ENCODE measurements at regions not wholly inside any gene's neighbourhood (a gene's known extent, or its start where the extent isn't known, plus 50 kb on each side); places are given as distances from the start of the nearest gene placed in this dataset.

DNA sequence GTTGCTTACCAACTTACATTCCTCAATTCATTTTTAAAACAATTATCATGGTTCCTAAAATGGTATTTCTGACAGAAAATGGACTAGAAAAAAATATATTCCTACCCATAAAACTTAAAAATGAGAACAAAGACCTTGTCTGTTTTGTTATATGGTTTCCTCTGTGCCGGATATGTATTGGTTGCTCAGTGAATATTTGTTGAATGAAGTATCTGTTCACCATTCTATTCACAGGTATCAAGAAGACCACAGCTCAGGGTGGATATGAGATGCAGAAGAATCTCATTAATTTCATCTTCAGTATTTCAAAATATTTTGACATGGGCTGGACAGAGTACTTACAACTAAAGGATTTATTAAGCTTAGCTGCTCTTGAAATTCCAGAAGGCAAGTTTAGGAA is 58.1 kb downstream of the TUSC7 start:
- H3K4me3 ChIP-seq: no peak overlapping the region
- Mint-ChIP-seq H3K27me3 (ENCODE audit: insufficient read depth, low read depth, poor library complexity) (no peaks in the 10 kb centered on the region), H3K9me3 (no peaks in the 10 kb centered on the region), H3K36me3 (ENCODE audit: low read depth) (no peaks in the 10 kb centered on the region), H3K4me1 (peaks cover 13% of the 10 kb centered on the region; the same call in 2 of the 3 replicates), H3K4me3 (no peak overlapping the region), H3K27ac (no peak overlapping the region)
- H3F3A ChIP-seq (replicated peaks; ENCODE audit: low read depth): no peaks in the 10 kb centered on the region
- no peak for TF ChIP-seq NANOG (IDR thresholded peaks at IDR 0.05; ENCODE audit: borderline replicate concordance)
- TF ChIP-seq POLR2AphosphoS5 (IDR thresholded peaks at IDR 0.05; ENCODE audit: low read depth): no peak
- TF ChIP-seq REST (IDR thresholded peaks at IDR 0.05; ENCODE audit: unreplicated experiment): no peak
- TF ChIP-seq JUNB (IDR thresholded peaks at IDR 0.05; ENCODE audit: unreplicated experiment): no peak
- no peak for TF ChIP-seq STAT1 (IDR thresholded peaks at IDR 0.05; ENCODE audit: unreplicated experiment)
- TF ChIP-seq CREB1 (CRISPR knock-in tag; IDR thresholded peaks at IDR 0.05; ENCODE audit: low read depth): no peak
- no peak for TF ChIP-seq ETS1 (IDR thresholded peaks at IDR 0.05)
- TF ChIP-seq ZNF331 (CRISPR knock-in tag; IDR thresholded peaks at IDR 0.05; ENCODE audit: low read depth): no peak
- no peak for TF ChIP-seq ZNF114 (CRISPR knock-in tag; IDR thresholded peaks at IDR 0.05)
- no peak overlapping the region for H2AFZ ChIP-seq
- H3K27me3 ChIP-seq (ENCODE audit: insufficient read depth): no peaks in the 10 kb centered on the region
- no peak for DNase-seq (ENCODE audit: low spot score)
- H3K4me2 ChIP-seq: no peak overlapping the region
- no peaks in the 10 kb centered on the region for H3K36me3 ChIP-seq (ENCODE audit: insufficient read depth)
- H3K4me1 ChIP-seq (ENCODE audit: insufficient read depth): no peaks in the 10 kb centered on the region; the same call in 1 of the 2 replicates
- no peaks in the 10 kb centered on the region for H3K9me2 ChIP-seq (ENCODE audit: insufficient read depth)
- ATAC-seq: no peak
- no peak overlapping the region for H3K27ac ChIP-seq (ENCODE audit: low read depth)
- H3K79me2 ChIP-seq (replicated peaks; ENCODE audit: insufficient read depth): no peaks in the 10 kb centered on the region
- H4K20me1 ChIP-seq (replicated peaks; ENCODE audit: insufficient read depth): no peaks in the 10 kb centered on the region

DNA sequence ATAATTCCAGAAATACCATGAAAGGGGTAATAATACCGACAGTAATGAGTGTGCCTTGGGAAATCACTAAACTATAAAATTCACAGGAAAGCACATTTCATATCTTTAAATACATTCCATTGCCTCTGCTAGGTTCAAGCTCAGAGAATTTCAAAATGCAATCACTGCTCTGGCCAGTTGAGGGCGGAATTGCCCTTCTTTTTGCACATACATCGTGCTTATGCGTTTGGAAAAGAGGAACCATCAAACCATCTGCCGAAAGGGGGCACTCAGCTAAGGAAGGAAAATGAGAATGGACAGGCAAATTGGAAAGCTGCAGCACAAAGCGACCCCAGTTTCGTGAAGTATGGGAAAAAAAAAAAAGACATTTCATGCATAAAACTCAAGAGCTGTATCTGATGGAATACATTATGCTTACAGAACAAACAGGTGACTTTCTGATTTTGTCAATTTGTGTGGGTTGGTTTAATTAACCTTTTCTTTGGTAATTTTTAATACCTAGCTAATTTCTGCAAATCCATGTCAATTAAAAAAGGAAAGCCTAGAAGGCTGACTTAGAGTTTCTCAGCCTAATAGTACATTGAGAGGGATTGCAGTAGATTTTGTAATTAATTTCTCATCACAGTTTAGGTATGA is 61.4 kb downstream of the TUSC7 start:
- Histone ChIP-seq H3F3A (replicated peaks; ENCODE audit: low read depth) (no peaks in the 10 kb centered on the region), H3K9me2 (ENCODE audit: insufficient read depth) (no peaks in the 10 kb centered on the region), H2AFZ (no peak overlapping the region), H3K27ac (ENCODE audit: low read depth) (no peak overlapping the region), H3K36me3 (ENCODE audit: insufficient read depth) (no peaks in the 10 kb centered on the region), H3K79me2 (replicated peaks; ENCODE audit: insufficient read depth) (no peaks in the 10 kb centered on the region), H4K20me1 (replicated peaks; ENCODE audit: insufficient read depth) (no peaks in the 10 kb centered on the region), H3K4me3 (no peak overlapping the region), H3K4me1 (ENCODE audit: insufficient read depth) (no peaks in the 10 kb centered on the region; the same call in 1 of the 2 replicates), H3K27me3 (ENCODE audit: insufficient read depth) (no peaks in the 10 kb centered on the region), H3K4me2 (no peak overlapping the region)
- Mint-ChIP-seq H3K36me3 (ENCODE audit: low read depth) (no peaks in the 10 kb centered on the region), H3K27ac (peak overlapping the region; percentile 21; the same call in 1 of the 2 replicates), H3K4me1 (peaks cover 13% of the 10 kb centered on the region; the same call in 2 of the 3 replicates), H3K9me3 (no peaks in the 10 kb centered on the region), H3K27me3 (ENCODE audit: insufficient read depth, low read depth, poor library complexity) (no peaks in the 10 kb centered on the region), H3K4me3 (no peak overlapping the region)
- DNase-seq (ENCODE audit: low spot score): peak; percentile 94
- peak; percentile 89 for ATAC-seq
- TF ChIP-seq, protein P1, sequence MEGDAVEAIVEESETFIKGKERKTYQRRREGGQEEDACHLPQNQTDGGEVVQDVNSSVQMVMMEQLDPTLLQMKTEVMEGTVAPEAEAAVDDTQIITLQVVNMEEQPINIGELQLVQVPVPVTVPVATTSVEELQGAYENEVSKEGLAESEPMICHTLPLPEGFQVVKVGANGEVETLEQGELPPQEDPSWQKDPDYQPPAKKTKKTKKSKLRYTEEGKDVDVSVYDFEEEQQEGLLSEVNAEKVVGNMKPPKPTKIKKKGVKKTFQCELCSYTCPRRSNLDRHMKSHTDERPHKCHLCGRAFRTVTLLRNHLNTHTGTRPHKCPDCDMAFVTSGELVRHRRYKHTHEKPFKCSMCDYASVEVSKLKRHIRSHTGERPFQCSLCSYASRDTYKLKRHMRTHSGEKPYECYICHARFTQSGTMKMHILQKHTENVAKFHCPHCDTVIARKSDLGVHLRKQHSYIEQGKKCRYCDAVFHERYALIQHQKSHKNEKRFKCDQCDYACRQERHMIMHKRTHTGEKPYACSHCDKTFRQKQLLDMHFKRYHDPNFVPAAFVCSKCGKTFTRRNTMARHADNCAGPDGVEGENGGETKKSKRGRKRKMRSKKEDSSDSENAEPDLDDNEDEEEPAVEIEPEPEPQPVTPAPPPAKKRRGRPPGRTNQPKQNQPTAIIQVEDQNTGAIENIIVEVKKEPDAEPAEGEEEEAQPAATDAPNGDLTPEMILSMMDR (conservative IDR thresholded peaks at IDR 0.05; ENCODE audit: low read depth in 2 of 2): peak; percentile 100
- TF ChIP-seq NANOG (IDR thresholded peaks at IDR 0.05; ENCODE audit: borderline replicate concordance): no peak

Measured in GM23338 (cell line).